ENCODE measurements at regions not wholly inside any gene's neighbourhood (a gene's known extent, or its start where the extent isn't known, plus 50 kb on each side); places are given as distances from the start of the nearest gene placed in this dataset.

- no peaks in the 10 kb centered on the region for H3K79me2 ChIP-seq (ENCODE audit: control insufficient read depth in 1 of 2, insufficient read depth in 2 of 2, low read length in 2 of 2)
- H3K9ac ChIP-seq (replicated peaks in 1 of 4; ENCODE audit: extremely low read depth in 1 of 4, low read depth in 3 of 4, low read length in 3 of 4) = no peak overlapping the region
- H4K5ac ChIP-seq (ENCODE audit: insufficient read length, low read depth, low read length) = no peak overlapping the region
- FAIRE-seq (no peak), DNase-seq (ENCODE audit: low read depth in 1 of 2, low spot score in 2 of 2) (no peak)
- no peaks in the 10 kb centered on the region for H3K23me2 ChIP-seq (ENCODE audit: low read depth, low read length)
- H4K8ac ChIP-seq (ENCODE audit: extremely low read depth, insufficient read depth, low read length) = no peak overlapping the region
- H3K4ac ChIP-seq (replicated peaks; ENCODE audit: insufficient read length, low read depth, low read length) = no peak overlapping the region
- no peaks in the 10 kb centered on the region for H3K27me3 ChIP-seq (replicated peaks in 1 of 4; ENCODE audit: control insufficient read depth in 3 of 4, extremely low read depth in 1 of 4, insufficient read depth in 3 of 4, low read length in 3 of 4)
- no peak overlapping the region for H2AK5ac ChIP-seq (ENCODE audit: low read depth, low read length)
- H2BK12ac ChIP-seq (ENCODE audit: low read depth, low read length) = no peak overlapping the region
- no peak overlapping the region for H2BK5ac ChIP-seq (ENCODE audit: low read depth, low read length)
- H3K14ac ChIP-seq (ENCODE audit: insufficient read length) = no peak overlapping the region
- H2BK120ac ChIP-seq (replicated peaks; ENCODE audit: low read depth, low read length) = no peak overlapping the region
- CTCF ChIA-PET (ENCODE audit: partially characterized antibody) = no interaction called here
- no peaks in the 10 kb centered on the region for H3K79me1 ChIP-seq (ENCODE audit: low read depth, low read length)
- no peak for TF ChIP-seq SAP30 (IDR thresholded peaks at IDR 0.05; ENCODE audit: insufficient read depth, insufficient replicate concordance, low read length)
- no peak for TF ChIP-seq CREB1 (IDR thresholded peaks at IDR 0.05)
- no peak for TF ChIP-seq ATF2 (IDR thresholded peaks at IDR 0.05; ENCODE audit: low read length)
- H3K36me3 ChIP-seq (ENCODE audit: control insufficient read depth in 2 of 4, insufficient read depth in 4 of 4, low read length in 3 of 4) = no peaks in the 10 kb centered on the region
- 86% methylated on average over 3 of the region's 3 CpGs; no CpG with 5 or more reads in 1 of the 2 experiments for WGBS, 2 experiments (ENCODE audit: extremely low coverage in 1 of 2, insufficient coverage in 1 of 2, insufficient read length in 1 of 2, insufficient replicate concordance in 2 of 2, low coverage in 1 of 2, low lambda C conversion rate in 2 of 2, missing lambda C conversion rate in 1 of 2)
- H3K23ac ChIP-seq (ENCODE audit: insufficient read length) = no peak overlapping the region
- no peak overlapping the region for H3K4me3 ChIP-seq (ENCODE audit: extremely low read depth in 1 of 4, insufficient read depth in 2 of 4, low read depth in 3 of 4, low read length in 4 of 4)
- H3K27ac ChIP-seq (ENCODE audit: low read depth, low read length) = no peak overlapping the region
- H3K18ac ChIP-seq (ENCODE audit: extremely low read depth, low read length) = no peak overlapping the region
- POLR2A ChIA-PET (ENCODE audit: partially characterized antibody) = interaction anchor here (0.6 to 1.3 kb wide), 3 partner anchors 13 to 17 kb away, joined by 3 to 7 read pairs (median 3); no protein-coding TSS in a partner anchor
- no peak overlapping the region for H4K91ac ChIP-seq (replicated peaks; ENCODE audit: insufficient read length, low read length)
- H2AFZ ChIP-seq (ENCODE audit: low read length) = no peak overlapping the region
- H3K4me2 ChIP-seq (ENCODE audit: insufficient read depth in 1 of 2, low read depth in 2 of 2, low read length in 2 of 2) = no peak overlapping the region
- no peak overlapping the region for H2BK15ac ChIP-seq (ENCODE audit: low read length)
- no peak overlapping the region for H3K56ac ChIP-seq (replicated peaks; ENCODE audit: insufficient read length, low read depth, low read length)
- H4K20me1 ChIP-seq (replicated peaks in 1 of 2; ENCODE audit: control insufficient read depth in 1 of 2, insufficient read depth in 2 of 2, low read length in 2 of 2) = no peaks in the 10 kb centered on the region
- H2BK20ac ChIP-seq (ENCODE audit: low read length) = no peak overlapping the region
- H3K4me1 ChIP-seq (replicated peaks in 1 of 4; ENCODE audit: control insufficient read depth in 3 of 4, insufficient read depth in 4 of 4, low read length in 3 of 4) = peaks cover 0 to 2% (median 0%) of the 10 kb centered on the region in 4 experiments; a peak in 1 of 7 replicates
- H3K9me3 ChIP-seq (ENCODE audit: insufficient read depth in 2 of 2, low read depth in 1 of 2, low read length in 1 of 2) = no peaks in the 10 kb centered on the region
These were observed 54.2 kb upstream of the DAPK1 start for GRCh38 chr9:87443461-87443860.
